ENCODE measurements at regions not wholly inside any gene's neighbourhood (a gene's known extent, or its start where the extent isn't known, plus 50 kb on each side); places are given as distances from the start of the nearest gene placed in this dataset.

GRCh38 chr13:73701160-73701559, 433.0 kb downstream of the KLF12 start:
- Histone ChIP-seq H3K27me3 (no peaks in the 10 kb centered on the region), H3K36me3 (peaks cover 0 to 8% (median 0%) of the 10 kb centered on the region in 4 donors), H3K4me1 (no peaks in the 10 kb centered on the region), H3K27ac (replicated peaks in 1 of 4) (no peak overlapping the region), H3K9me3 (no peaks in the 10 kb centered on the region), H3K4me3 (no peak overlapping the region)
- peak; percentile 34 for DNase-seq (ENCODE audit: extremely low spot score)
- TF ChIP-seq POLR2AphosphoS5 (IDR thresholded peaks at IDR 0.05) (no peak), EP300 (IDR thresholded peaks at IDR 0.05) (no peak), POLR2A (IDR thresholded peaks at IDR 0.05; ENCODE audit: low read depth) (no peak)
- TF ChIP-seq, protein P1, sequence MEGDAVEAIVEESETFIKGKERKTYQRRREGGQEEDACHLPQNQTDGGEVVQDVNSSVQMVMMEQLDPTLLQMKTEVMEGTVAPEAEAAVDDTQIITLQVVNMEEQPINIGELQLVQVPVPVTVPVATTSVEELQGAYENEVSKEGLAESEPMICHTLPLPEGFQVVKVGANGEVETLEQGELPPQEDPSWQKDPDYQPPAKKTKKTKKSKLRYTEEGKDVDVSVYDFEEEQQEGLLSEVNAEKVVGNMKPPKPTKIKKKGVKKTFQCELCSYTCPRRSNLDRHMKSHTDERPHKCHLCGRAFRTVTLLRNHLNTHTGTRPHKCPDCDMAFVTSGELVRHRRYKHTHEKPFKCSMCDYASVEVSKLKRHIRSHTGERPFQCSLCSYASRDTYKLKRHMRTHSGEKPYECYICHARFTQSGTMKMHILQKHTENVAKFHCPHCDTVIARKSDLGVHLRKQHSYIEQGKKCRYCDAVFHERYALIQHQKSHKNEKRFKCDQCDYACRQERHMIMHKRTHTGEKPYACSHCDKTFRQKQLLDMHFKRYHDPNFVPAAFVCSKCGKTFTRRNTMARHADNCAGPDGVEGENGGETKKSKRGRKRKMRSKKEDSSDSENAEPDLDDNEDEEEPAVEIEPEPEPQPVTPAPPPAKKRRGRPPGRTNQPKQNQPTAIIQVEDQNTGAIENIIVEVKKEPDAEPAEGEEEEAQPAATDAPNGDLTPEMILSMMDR (IDR thresholded peaks at IDR 0.05): no peak
- intact Hi-C loops (cut with DNase I): loop anchor here (10.0 kb wide), 1 partner anchor 646 kb away; the partner anchor contains the start of gene KLF5
- 95% methylated on average over 1 of the region's 1 CpG for WGBS

GRCh38 chr13:73698859-73699258, 435.3 kb downstream of the KLF12 start:
- WGBS: 91% methylated on average over 3 of the region's 3 CpGs
- DNase-seq (ENCODE audit: extremely low spot score): peak; percentile 55
- Histone ChIP-seq H3K36me3 (peaks cover 12 to 20% (median 16%) of the 10 kb centered on the region in 4 donors), H3K4me3 (no peak overlapping the region), H3K9me3 (no peaks in the 10 kb centered on the region), H3K4me1 (no peaks in the 10 kb centered on the region), H3K27me3 (no peaks in the 10 kb centered on the region), H3K27ac (replicated peaks in 1 of 4) (no peak overlapping the region)
- TF ChIP-seq POLR2AphosphoS5 (IDR thresholded peaks at IDR 0.05): no peak
- TF ChIP-seq POLR2A (IDR thresholded peaks at IDR 0.05; ENCODE audit: low read depth): no peak
- intact Hi-C loops (cut with DNase I): no loop called here

DNA sequence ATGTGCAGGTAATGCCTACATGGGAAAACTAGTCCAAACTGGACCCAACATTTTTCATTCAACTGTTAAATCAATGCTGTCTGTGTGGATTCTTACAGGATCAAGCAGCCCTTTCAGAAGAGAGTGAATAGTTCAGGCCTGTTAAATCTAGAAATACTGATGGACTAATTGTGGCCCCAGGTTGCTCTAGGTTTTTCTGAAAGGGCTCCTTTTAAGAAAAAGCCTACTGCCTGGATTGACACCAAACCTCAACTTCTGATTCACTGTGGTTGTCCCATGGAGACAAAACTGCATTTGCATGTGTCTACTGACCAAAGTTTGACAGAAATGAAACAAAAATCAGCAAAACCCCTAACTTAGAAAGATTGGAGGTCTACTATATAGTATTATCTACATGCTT, 437.0 kb downstream of the KLF12 start:
- Histone ChIP-seq H3K4me1 (no peaks in the 10 kb centered on the region), H3K4me3 (no peak overlapping the region), H3K36me3 (peaks cover 12 to 23% (median 17%) of the 10 kb centered on the region in 4 donors), H3K27ac (replicated peaks in 1 of 4) (no peak overlapping the region), H3K9me3 (no peaks in the 10 kb centered on the region), H3K27me3 (no peaks in the 10 kb centered on the region)
- intact Hi-C loops (cut with DNase I): no loop called here
- DNase-seq (ENCODE audit: extremely low spot score): peak; percentile 34
- TF ChIP-seq EP300 (IDR thresholded peaks at IDR 0.05) (no peak), POLR2AphosphoS5 (IDR thresholded peaks at IDR 0.05) (no peak), POLR2A (IDR thresholded peaks at IDR 0.05; ENCODE audit: low read depth) (no peak)
- TF ChIP-seq, protein P1 (IDR thresholded peaks at IDR 0.05): no peak

GRCh38 chr13:73696713-73697112, 437.5 kb downstream of the KLF12 start:
- WGBS: 96% methylated on average over 3 of the region's 3 CpGs
- intact Hi-C loops (cut with DNase I): no loop called here

GRCh38 chr13:73696271-73696670, 437.9 kb downstream of the KLF12 start:
- Histone ChIP-seq H3K27me3 (no peaks in the 10 kb centered on the region), H3K4me1 (no peaks in the 10 kb centered on the region), H3K36me3 (peaks cover 12 to 23% (median 17%) of the 10 kb centered on the region in 4 donors), H3K4me3 (no peak overlapping the region), H3K27ac (replicated peaks in 1 of 4) (no peak overlapping the region), H3K9me3 (no peaks in the 10 kb centered on the region)
- 92% methylated on average over 2 of the region's 2 CpGs for WGBS
- intact Hi-C loops (cut with DNase I): no loop called here
- DNase-seq (ENCODE audit: extremely low spot score): peak; percentile 34
- TF ChIP-seq, protein P1 (IDR thresholded peaks at IDR 0.05): no peak
- TF ChIP-seq EP300 (IDR thresholded peaks at IDR 0.05) (no peak), POLR2AphosphoS5 (IDR thresholded peaks at IDR 0.05) (no peak), POLR2A (IDR thresholded peaks at IDR 0.05; ENCODE audit: low read depth) (no peak)

More at GRCh38 chr13:73696713-73697112, 437.5 kb downstream of the KLF12 start:
- H3K9me3 ChIP-seq: no peaks in the 10 kb centered on the region
- no peak overlapping the region for H3K4me3 ChIP-seq
- no peaks in the 10 kb centered on the region for H3K27me3 ChIP-seq
- H3K36me3 ChIP-seq: peaks cover 12 to 23% (median 17%) of the 10 kb centered on the region in 4 donors
- DNase-seq (ENCODE audit: extremely low spot score): no peak
- H3K27ac ChIP-seq (replicated peaks in 1 of 4): no peak overlapping the region
- TF ChIP-seq POLR2A (IDR thresholded peaks at IDR 0.05; ENCODE audit: low read depth) (no peak), EP300 (IDR thresholded peaks at IDR 0.05) (no peak), POLR2AphosphoS5 (IDR thresholded peaks at IDR 0.05) (no peak)
- TF ChIP-seq, protein P1 (IDR thresholded peaks at IDR 0.05): no peak
- H3K4me1 ChIP-seq: no peaks in the 10 kb centered on the region

All from esophagus muscularis mucosa (tissue), 4 donors.